ENCODE measurements at regions not wholly inside any gene's neighbourhood (a gene's known extent, or its start where the extent isn't known, plus 50 kb on each side); places are given as distances from the start of the nearest gene placed in this dataset.

GRCh38 chr2:81996332-81996731 is 1691.8 kb upstream of the LRRTM1 start:
- no peak for DNase-seq (ENCODE audit: low read depth in 1 of 2, low spot score in 1 of 2)
- H3K9me3 ChIP-seq (ENCODE audit: low read depth) = no peaks in the 10 kb centered on the region
- H3K27me3 ChIP-seq = no peaks in the 10 kb centered on the region
- no peak overlapping the region for H3K4me3 ChIP-seq
- H3K36me3 ChIP-seq = no peaks in the 10 kb centered on the region
- H3K27ac ChIP-seq = no peak overlapping the region
- H3K4me1 ChIP-seq (ENCODE audit: low read depth) = peaks cover 5% of the 10 kb centered on the region
- TF ChIP-seq, protein P1, sequence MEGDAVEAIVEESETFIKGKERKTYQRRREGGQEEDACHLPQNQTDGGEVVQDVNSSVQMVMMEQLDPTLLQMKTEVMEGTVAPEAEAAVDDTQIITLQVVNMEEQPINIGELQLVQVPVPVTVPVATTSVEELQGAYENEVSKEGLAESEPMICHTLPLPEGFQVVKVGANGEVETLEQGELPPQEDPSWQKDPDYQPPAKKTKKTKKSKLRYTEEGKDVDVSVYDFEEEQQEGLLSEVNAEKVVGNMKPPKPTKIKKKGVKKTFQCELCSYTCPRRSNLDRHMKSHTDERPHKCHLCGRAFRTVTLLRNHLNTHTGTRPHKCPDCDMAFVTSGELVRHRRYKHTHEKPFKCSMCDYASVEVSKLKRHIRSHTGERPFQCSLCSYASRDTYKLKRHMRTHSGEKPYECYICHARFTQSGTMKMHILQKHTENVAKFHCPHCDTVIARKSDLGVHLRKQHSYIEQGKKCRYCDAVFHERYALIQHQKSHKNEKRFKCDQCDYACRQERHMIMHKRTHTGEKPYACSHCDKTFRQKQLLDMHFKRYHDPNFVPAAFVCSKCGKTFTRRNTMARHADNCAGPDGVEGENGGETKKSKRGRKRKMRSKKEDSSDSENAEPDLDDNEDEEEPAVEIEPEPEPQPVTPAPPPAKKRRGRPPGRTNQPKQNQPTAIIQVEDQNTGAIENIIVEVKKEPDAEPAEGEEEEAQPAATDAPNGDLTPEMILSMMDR (IDR thresholded peaks at IDR 0.05; ENCODE audit: low read depth, low read length) = no peak

GRCh38 chr2:81991282-81991681 is 1686.7 kb upstream of the LRRTM1 start:
- TF ChIP-seq, protein P1 (IDR thresholded peaks at IDR 0.05; ENCODE audit: low read depth, low read length) = no peak
- Histone ChIP-seq H3K4me1 (ENCODE audit: low read depth) (no peaks in the 10 kb centered on the region), H3K4me3 (no peak overlapping the region), H3K9me3 (ENCODE audit: low read depth) (no peaks in the 10 kb centered on the region), H3K27ac (no peak overlapping the region), H3K27me3 (no peaks in the 10 kb centered on the region), H3K36me3 (no peaks in the 10 kb centered on the region)
- DNase-seq (ENCODE audit: low read depth in 1 of 2, low spot score in 1 of 2) = no peak

DNA sequence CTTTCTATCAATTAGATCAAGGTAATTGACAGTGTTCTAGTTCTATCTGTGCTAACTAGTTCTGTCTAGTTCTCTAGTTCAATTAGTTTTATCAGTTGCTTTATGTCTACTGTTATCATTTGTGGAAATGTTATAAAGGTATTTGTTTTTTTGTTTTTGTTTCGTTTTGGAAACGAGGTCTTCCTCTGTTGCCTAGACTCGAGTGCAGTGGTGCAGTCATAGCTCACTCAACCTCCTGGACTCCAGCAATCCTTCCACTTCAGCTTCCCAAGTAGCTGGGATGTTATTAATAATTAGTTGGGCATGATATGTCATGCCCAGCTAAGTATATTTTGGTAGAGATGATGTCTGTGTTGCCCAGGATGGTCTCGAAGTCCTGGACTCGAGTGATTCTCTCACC is 1682.8 kb upstream of the LRRTM1 start:
- DNase-seq (ENCODE audit: low read depth in 1 of 2, low spot score in 1 of 2) = no peak
- no peaks in the 10 kb centered on the region for H3K9me3 ChIP-seq (ENCODE audit: low read depth)

DNA sequence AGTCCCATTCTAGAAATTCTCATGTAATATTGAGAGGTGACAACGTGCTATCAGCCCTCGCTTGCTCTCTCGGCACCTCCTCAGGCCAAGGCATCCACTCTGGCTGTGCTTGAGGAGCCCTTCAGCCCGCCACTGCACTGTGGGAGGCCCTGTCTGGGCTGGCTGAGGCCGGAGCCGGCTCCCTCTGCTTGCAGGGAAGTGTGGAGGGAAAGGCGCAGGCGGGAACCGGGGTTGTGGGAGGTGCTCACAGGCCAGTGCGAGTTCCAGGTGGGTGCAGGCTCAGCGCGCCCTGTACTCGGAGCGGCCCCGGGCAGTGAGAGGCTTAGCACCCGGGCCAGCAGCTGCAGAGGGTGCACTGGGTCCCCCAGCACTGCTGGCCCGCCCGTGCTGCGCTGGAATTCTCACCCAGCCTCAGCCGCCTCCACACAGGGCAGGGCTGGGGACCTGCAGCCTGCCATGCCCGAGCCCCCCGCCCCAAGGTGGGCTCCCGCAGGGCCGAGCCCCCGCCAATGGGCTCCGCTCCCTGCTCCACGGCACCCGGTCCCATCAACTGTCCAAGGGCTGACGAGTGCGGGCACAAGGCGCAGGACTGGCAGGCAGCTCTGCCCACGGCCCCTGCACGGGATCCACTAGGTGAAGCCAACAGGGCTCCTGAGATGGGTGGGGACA is 1680.6 kb upstream of the LRRTM1 start:
- Histone ChIP-seq H3K4me3 (no peak overlapping the region), H3K27me3 (no peaks in the 10 kb centered on the region), H3K36me3 (no peaks in the 10 kb centered on the region), H3K27ac (no peak overlapping the region), H3K9me3 (ENCODE audit: low read depth) (no peaks in the 10 kb centered on the region), H3K4me1 (ENCODE audit: low read depth) (no peaks in the 10 kb centered on the region)
- TF ChIP-seq, protein P1 (IDR thresholded peaks at IDR 0.05; ENCODE audit: low read depth, low read length) = no peak
- DNase-seq (ENCODE audit: low read depth in 1 of 2, low spot score in 1 of 2) = no peak

More for the DNA sequence above, 1682.8 kb upstream of the LRRTM1 start:
- H3K27me3 ChIP-seq = no peaks in the 10 kb centered on the region
- H3K36me3 ChIP-seq = no peaks in the 10 kb centered on the region
- TF ChIP-seq, protein P1 (IDR thresholded peaks at IDR 0.05; ENCODE audit: low read depth, low read length) = no peak
- no peak overlapping the region for H3K27ac ChIP-seq
- H3K4me1 ChIP-seq (ENCODE audit: low read depth) = no peaks in the 10 kb centered on the region
- H3K4me3 ChIP-seq = no peak overlapping the region

DNA sequence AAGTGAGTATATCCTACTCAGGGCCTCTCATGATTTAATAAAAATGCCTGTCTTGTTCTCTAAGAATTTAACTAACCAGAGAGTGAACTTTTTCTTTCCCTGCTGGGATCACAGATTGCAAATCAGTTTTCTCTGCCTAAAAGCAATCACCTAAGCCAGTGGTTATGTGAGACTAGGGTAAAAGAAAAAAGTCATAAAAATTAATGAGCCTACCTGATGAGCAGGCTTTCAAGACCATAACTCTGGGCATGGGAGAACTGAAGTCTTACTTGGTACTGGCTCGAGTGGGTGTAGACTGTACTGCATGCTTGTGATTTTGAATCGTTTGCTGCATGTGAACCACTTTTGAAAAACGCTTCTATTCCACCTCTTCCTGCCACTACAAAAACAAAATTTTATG is 1677.0 kb upstream of the LRRTM1 start:
- H3K27me3 ChIP-seq = no peaks in the 10 kb centered on the region
- no peaks in the 10 kb centered on the region for H3K9me3 ChIP-seq (ENCODE audit: low read depth)
- no peak for DNase-seq (ENCODE audit: low read depth in 1 of 2, low spot score in 1 of 2)
- H3K4me1 ChIP-seq (ENCODE audit: low read depth) = no peaks in the 10 kb centered on the region
- H3K27ac ChIP-seq = no peak overlapping the region
- H3K4me3 ChIP-seq = no peak overlapping the region
- TF ChIP-seq, protein P1 (IDR thresholded peaks at IDR 0.05; ENCODE audit: low read depth, low read length) = no peak
- H3K36me3 ChIP-seq = no peaks in the 10 kb centered on the region

Measured in cardiac muscle cell (in vitro differentiated cells and primary cell).